ENCODE measurements at regions not wholly inside any gene's neighbourhood (a gene's known extent, or its start where the extent isn't known, plus 50 kb on each side); places are given as distances from the start of the nearest gene placed in this dataset.
A peak's percentile ranks its signal among the peaks of the same experiment; 100 is the strongest.

GRCh38 chr17:21542070-21542469 lies 150.3 kb upstream of the KCNJ18 start:
- TF ChIP-seq ZNF24 (tag by site-specific recombination; IDR thresholded peaks at IDR 0.05), result no peak
- H3K4me1 ChIP-seq (ENCODE audit: control insufficient read depth, insufficient read depth, low read length), result no peaks in the 10 kb centered on the region; the same call in 1 of the 2 replicates
- no peak overlapping the region for H3K27ac ChIP-seq (ENCODE audit: extremely low read depth, low read depth, low read length)
- no peak overlapping the region for H3K4me3 ChIP-seq (ENCODE audit: low read depth, low read length)
- ChIA-PET POLR2A (interaction anchor here (1.9 kb wide), 1 partner anchor 10 kb away, joined by 6 read pairs; no protein-coding TSS in a partner anchor), CTCF (no interaction called here)
- no peaks in the 10 kb centered on the region; the same call in 1 of the 2 replicates for H3K9me3 ChIP-seq (ENCODE audit: control insufficient read depth, insufficient read depth, low read depth, low read length)
- peaks cover 31 to 86% of the 10 kb centered on the region in 2 experiments for H3K36me3 ChIP-seq (ENCODE audit: control insufficient read depth in 2 of 2, insufficient read depth in 1 of 2, low read length in 2 of 2)

GRCh38 chr17:21542991-21543390 lies 149.3 kb upstream of the KCNJ18 start:
- H3K36me3 ChIP-seq (ENCODE audit: control insufficient read depth in 2 of 2, insufficient read depth in 1 of 2, low read length in 2 of 2), result peaks cover 34 to 84% of the 10 kb centered on the region in 2 experiments
- no peak for TF ChIP-seq ZNF121 (tag by site-specific recombination; IDR thresholded peaks at IDR 0.05)
- TF ChIP-seq ZNF146 (tag by site-specific recombination; IDR thresholded peaks at IDR 0.05), result no peak
- TF ChIP-seq ZNF221 (tag by site-specific recombination; IDR thresholded peaks at IDR 0.05; ENCODE audit: borderline replicate concordance), result no peak
- TF ChIP-seq ZNF202 (tag by site-specific recombination; IDR thresholded peaks at IDR 0.05; ENCODE audit: borderline replicate concordance), result no peak
- no peak for TF ChIP-seq ZNF37A (tag by site-specific recombination; IDR thresholded peaks at IDR 0.05)
- no peak for TF ChIP-seq ZNF423 (tag by site-specific recombination; IDR thresholded peaks at IDR 0.05)
- TF ChIP-seq ZNF24 (tag by site-specific recombination; IDR thresholded peaks at IDR 0.05), result no peak
- no peak overlapping the region for H3K27ac ChIP-seq (ENCODE audit: extremely low read depth, low read depth, low read length)
- no peaks in the 10 kb centered on the region; the same call in 1 of the 2 replicates for H3K4me1 ChIP-seq (ENCODE audit: control insufficient read depth, insufficient read depth, low read length)
- H3K4me3 ChIP-seq (ENCODE audit: low read depth, low read length), result no peak overlapping the region
- no peaks in the 10 kb centered on the region; the same call in 1 of the 2 replicates for H3K9me3 ChIP-seq (ENCODE audit: control insufficient read depth, insufficient read depth, low read depth, low read length)
- ChIA-PET CTCF (no interaction called here), POLR2A (interaction anchor here (1.9 kb wide), 1 partner anchor 9 kb away, joined by 6 read pairs; no protein-coding TSS in a partner anchor)

GRCh38 chr17:21545064-21545463 lies 147.3 kb upstream of the KCNJ18 start:
- Histone ChIP-seq H3K4me1 (ENCODE audit: control insufficient read depth, insufficient read depth, low read length) (peaks cover 10% of the 10 kb centered on the region), H3K36me3 (ENCODE audit: control insufficient read depth in 2 of 2, insufficient read depth in 1 of 2, low read length in 2 of 2) (peaks cover 30 to 76% of the 10 kb centered on the region in 2 experiments), H3K27ac (ENCODE audit: extremely low read depth, low read depth, low read length) (no peak overlapping the region), H3K4me3 (ENCODE audit: low read depth, low read length) (no peak overlapping the region), H3K9me3 (ENCODE audit: control insufficient read depth, insufficient read depth, low read depth, low read length) (no peaks in the 10 kb centered on the region; the same call in 1 of the 2 replicates)
- POLR2A ChIA-PET, result interaction anchor here (0.5 kb wide), 1 partner anchor 407 kb away, joined by 3 read pairs; no protein-coding TSS in a partner anchor
- TF ChIP-seq KLF17 (tag by site-specific recombination; IDR thresholded peaks at IDR 0.05), result no peak
- no peak for TF ChIP-seq ZSCAN16 (tag by site-specific recombination; IDR thresholded peaks at IDR 0.05)
- TF ChIP-seq ZNF585B (tag by site-specific recombination; IDR thresholded peaks at IDR 0.05), result no peak
- TF ChIP-seq KLF9 (tag by site-specific recombination; IDR thresholded peaks at IDR 0.05; ENCODE audit: low read depth), result no peak
- CTCF ChIA-PET, result interaction anchor here (0.6 kb wide), 1 partner anchor 13 kb away, joined by 3 read pairs; no protein-coding TSS in a partner anchor

GRCh38 chr17:21548236-21548635 lies 144.1 kb upstream of the KCNJ18 start:
- CTCF ChIA-PET, result interaction anchor here (1.2 kb wide), 1 partner anchor 91 kb away, joined by 3 read pairs; no protein-coding TSS in a partner anchor
- POLR2A ChIA-PET, result no interaction called here

More at GRCh38 chr17:21548236-21548635, 144.1 kb upstream of the KCNJ18 start:
- H3K36me3 ChIP-seq (ENCODE audit: control insufficient read depth in 2 of 2, insufficient read depth in 1 of 2, low read length in 2 of 2), result peaks cover 26 to 47% of the 10 kb centered on the region in 2 experiments
- peaks cover 11% of the 10 kb centered on the region; the same call in 1 of the 2 replicates for H3K4me1 ChIP-seq (ENCODE audit: control insufficient read depth, insufficient read depth, low read length)
- no peak overlapping the region for H3K4me3 ChIP-seq (ENCODE audit: low read depth, low read length)
- TF ChIP-seq IKZF3 (tag by site-specific recombination; IDR thresholded peaks at IDR 0.05), result 0 out of 2 replicates have a peak, but pooled peaks have one; percentile 12
- no peak for TF ChIP-seq ZNF350 (tag by site-specific recombination; IDR thresholded peaks at IDR 0.05)
- no peak for TF ChIP-seq KLF7 (tag by site-specific recombination; IDR thresholded peaks at IDR 0.05; ENCODE audit: borderline replicate concordance)
- TF ChIP-seq AEBP2 (tag by site-specific recombination; IDR thresholded peaks at IDR 0.05; ENCODE audit: borderline replicate concordance), result no peak
- TF ChIP-seq GLIS1 (tag by site-specific recombination; IDR thresholded peaks at IDR 0.05), result peak; percentile 93
- TF ChIP-seq ZBTB17 (tag by site-specific recombination; IDR thresholded peaks at IDR 0.05), result 0 out of 2 replicates have a peak, but pooled peaks have one; percentile 12
- no peaks in the 10 kb centered on the region for H3K9me3 ChIP-seq (ENCODE audit: control insufficient read depth, insufficient read depth, low read depth, low read length)
- H3K27ac ChIP-seq (ENCODE audit: extremely low read depth, low read depth, low read length), result no peak overlapping the region

Measured in HEK293 (cell line).